T-cell (primary cell): ENCODE measurements at regions not wholly inside any gene's neighbourhood (a gene's known extent, or its start where the extent isn't known, plus 50 kb on each side); places are given as distances from the start of the nearest gene placed in this dataset.

Experiments
- ATAC-seq, 4 experiments: fragments of 200-7000 bp in 3 of 4; fragments of 150-1000 bp in 1 of 4; cut with Tn5 transposase; replicated peaks in 1 of 4; 1 replicate in 3 of 4; 2 replicates in 1 of 4; pipeline ENCODE4 v1.10.0; 2021; ENCODE audit warnings: moderate library complexity in 3 of 4, mild to moderate bottlenecking in 2 of 4, moderate number of reproducible peaks in 1 of 4
- CTCF ChIA-PET, 2 donors: fragments of 300-600 bp; sonication (Branson Sonifier 250); formaldehyde crosslinking; loops; one replicate each; lab custom pipeline; 2022; ENCODE audit warnings: antibody characterized with exemption in 2 of 2; lab: Charles Lee
- POLR2A ChIA-PET, 2 donors: fragments of 300-600 bp; sonication (Branson Sonifier 250); formaldehyde crosslinking; loops; one replicate each; lab custom pipeline; 2022; ENCODE audit warnings: antibody characterized with exemption in 2 of 2; lab: Charles Lee
- DNase-seq, 35 experiments: peaks; one replicate each; pipeline versions ENCODE4 v3.0.0 to v3.0.0-alpha.2; 2013 to 2023
- H3K27ac ChIP-seq: one replicate; pipeline ENCODE4 v1.5.1; 2013; ENCODE audit warnings: low read length
- H3K27me3 ChIP-seq, 2 experiments: replicated peaks in 1 of 2; 1 replicate in 1 of 2; 2 replicates in 1 of 2; pipeline versions ENCODE4 v1.6.1 to v1.7.0; 2013; ENCODE audit warnings: low read length in 1 of 2, mixed read lengths in 1 of 2; ENCODE audit not compliant: control insufficient read depth in 2 of 2, insufficient read depth in 2 of 2; ENCODE audit errors: extremely low read depth in 1 of 2
- H3K36me3 ChIP-seq, 2 donors: 1 replicate in 1 of 2; 2 replicates in 1 of 2; pipeline versions ENCODE4 v1.6.1 to v1.7.0; 2013; ENCODE audit warnings: low read length in 1 of 2; ENCODE audit not compliant: control insufficient read depth in 2 of 2, insufficient read depth in 1 of 2; ENCODE audit errors: extremely low read depth in 1 of 2
- H3K4me1 ChIP-seq, 2 experiments: 1 replicate in 1 of 2; 2 replicates in 1 of 2; pipeline versions ENCODE4 v1.6.1 to v1.7.0; 2013; ENCODE audit warnings: low read length in 2 of 2, mixed read lengths in 1 of 2; ENCODE audit not compliant: insufficient read depth in 2 of 2, control insufficient read depth in 1 of 2; ENCODE audit errors: extremely low read depth in 1 of 2
- H3K4me3 ChIP-seq, 2 donors: 1 replicate in 1 of 2; 2 replicates in 1 of 2; pipeline versions ENCODE4 v1.5.1 to v1.7.0; 2013; ENCODE audit warnings: mild to moderate bottlenecking in 2 of 2, low read length in 1 of 2, moderate library complexity in 1 of 2; ENCODE audit not compliant: control insufficient read depth in 1 of 2; ENCODE audit errors: extremely low read depth in 1 of 2
- H3K9me3 ChIP-seq: 2 replicates; pipeline ENCODE4 v1.7.0; 2013
- H3K27ac Mint-ChIP-seq, 2 donors: one replicate each; pipeline ENCODE4 v1.8.0; 2020 to 2021; ENCODE audit warnings: mild to moderate bottlenecking in 2 of 2, mixed read lengths in 2 of 2
- H3K27me3 Mint-ChIP-seq, 2 donors: one replicate each; pipeline ENCODE4 v1.8.0; 2021 to 2022; ENCODE audit warnings: mixed read lengths in 2 of 2
- H3K36me3 Mint-ChIP-seq: one replicate; pipeline ENCODE4 v1.8.0; 2021; ENCODE audit warnings: mixed read lengths
- H3K4me1 Mint-ChIP-seq, 3 donors: one replicate each; pipeline ENCODE4 v1.8.0; 2020 to 2022; ENCODE audit warnings: mixed read lengths in 3 of 3, mild to moderate bottlenecking in 1 of 3
- H3K4me3 Mint-ChIP-seq, 3 donors: one replicate each; pipeline ENCODE4 v1.8.0; 2020 to 2022; ENCODE audit warnings: mild to moderate bottlenecking in 3 of 3, mixed read lengths in 3 of 3, moderate library complexity in 3 of 3
- H3K9me3 Mint-ChIP-seq, 3 donors: one replicate each; pipeline ENCODE4 v1.8.0; 2020 to 2022; ENCODE audit warnings: mixed read lengths in 3 of 3
- WGBS: methylation state at CpG from one replicate; pipeline ENCODE4 v1.1.5; 2013; ENCODE audit warnings: missing lambda C conversion rate; ENCODE audit not compliant: insufficient coverage; 5-methylcytosine and 5-hydroxymethylcytosine counted together

GRCh38 chr1:81654657-81655056 lies 146.1 kb upstream of the ADGRL2 start:
- CTCF ChIA-PET: no interaction called here
- no peak for ATAC-seq
- H3K36me3 Mint-ChIP-seq: no peaks in the 10 kb centered on the region
- no peaks in the 10 kb centered on the region for H3K9me3 ChIP-seq
- H3K4me3 ChIP-seq: no peak overlapping the region
- H3K27me3 ChIP-seq: no peaks in the 10 kb centered on the region
- H3K4me1 Mint-ChIP-seq: no peaks in the 10 kb centered on the region
- H3K36me3 ChIP-seq: no peaks in the 10 kb centered on the region
- H3K27me3 Mint-ChIP-seq: no peaks in the 10 kb centered on the region
- H3K4me1 ChIP-seq: no peaks in the 10 kb centered on the region
- no peak overlapping the region for H3K27ac Mint-ChIP-seq
- H3K4me3 Mint-ChIP-seq: no peak overlapping the region
- no peak overlapping the region for H3K27ac ChIP-seq
- DNase-seq: no peak
- H3K9me3 Mint-ChIP-seq: peaks cover 0 to 18% (median 16%) of the 10 kb centered on the region in 3 donors
- WGBS: 80% methylated on average over 1 of the region's 3 CpGs
- POLR2A ChIA-PET: no interaction called here

GRCh38 chr1:81654147-81654546 lies 146.6 kb upstream of the ADGRL2 start:
- Histone ChIP-seq H3K4me3 (no peak overlapping the region), H3K4me1 (no peaks in the 10 kb centered on the region), H3K36me3 (no peaks in the 10 kb centered on the region), H3K27me3 (no peaks in the 10 kb centered on the region), H3K9me3 (no peaks in the 10 kb centered on the region), H3K27ac (no peak overlapping the region)
- H3K4me3 Mint-ChIP-seq: no peak overlapping the region
- no peaks in the 10 kb centered on the region for H3K36me3 Mint-ChIP-seq
- H3K27me3 Mint-ChIP-seq: no peaks in the 10 kb centered on the region
- no peak for ATAC-seq
- no peak for DNase-seq
- ChIA-PET CTCF (no interaction called here), POLR2A (no interaction called here)
- 70% methylated on average over 7 of the region's 8 CpGs for WGBS
- peaks cover 0 to 20% (median 17%) of the 10 kb centered on the region in 3 donors for H3K9me3 Mint-ChIP-seq
- no peaks in the 10 kb centered on the region for H3K4me1 Mint-ChIP-seq
- H3K27ac Mint-ChIP-seq: no peak overlapping the region

- Histone ChIP-seq H3K27ac (no peak overlapping the region), H3K27me3 (no peaks in the 10 kb centered on the region), H3K4me1 (no peaks in the 10 kb centered on the region), H3K4me3 (no peak overlapping the region), H3K36me3 (no peaks in the 10 kb centered on the region), H3K9me3 (no peaks in the 10 kb centered on the region)
- ChIA-PET CTCF (no interaction called here), POLR2A (no interaction called here)
- DNase-seq (no peak), ATAC-seq (no peak)
- H3K27ac Mint-ChIP-seq: no peak overlapping the region
- no peak overlapping the region for H3K4me3 Mint-ChIP-seq
- H3K4me1 Mint-ChIP-seq: no peaks in the 10 kb centered on the region
- no peaks in the 10 kb centered on the region for H3K36me3 Mint-ChIP-seq
- H3K9me3 Mint-ChIP-seq: peaks cover 0 to 21% (median 18%) of the 10 kb centered on the region in 3 donors
- H3K27me3 Mint-ChIP-seq: no peaks in the 10 kb centered on the region
Observed at GRCh38 chr1:81650776-81651175, 150.0 kb upstream of the ADGRL2 start.

- Histone ChIP-seq H3K4me1 (no peaks in the 10 kb centered on the region), H3K36me3 (no peaks in the 10 kb centered on the region), H3K4me3 (no peak overlapping the region), H3K27ac (no peak overlapping the region), H3K27me3 (peaks cover 0 to 3% of the 10 kb centered on the region in 2 experiments), H3K9me3 (no peaks in the 10 kb centered on the region)
- no CpG with 5 or more reads among the region's 2 CpGs for WGBS
- Mint-ChIP-seq H3K36me3 (no peaks in the 10 kb centered on the region), H3K27me3 (no peaks in the 10 kb centered on the region), H3K4me3 (no peak overlapping the region), H3K4me1 (peaks cover 0 to 5% (median 0%) of the 10 kb centered on the region in 3 donors), H3K27ac (no peak overlapping the region), H3K9me3 (peaks cover 0 to 21% (median 15%) of the 10 kb centered on the region in 3 donors)
- no peak for ATAC-seq
- ChIA-PET CTCF (no interaction called here), POLR2A (no interaction called here)
- no peak for DNase-seq
Observed at GRCh38 chr1:81635816-81636215, 164.9 kb upstream of the ADGRL2 start.

GRCh38 chr1:81634294-81634693 lies 166.4 kb upstream of the ADGRL2 start:
- peaks cover 0 to 5% (median 0%) of the 10 kb centered on the region in 3 donors for H3K4me1 Mint-ChIP-seq

GRCh38 chr1:81619156-81619555 lies 181.6 kb upstream of the ADGRL2 start:
- Histone ChIP-seq H3K4me1 (no peaks in the 10 kb centered on the region), H3K27ac (no peak overlapping the region), H3K27me3 (no peaks in the 10 kb centered on the region), H3K9me3 (no peaks in the 10 kb centered on the region), H3K36me3 (no peaks in the 10 kb centered on the region), H3K4me3 (no peak overlapping the region)
- H3K27ac Mint-ChIP-seq: no peak overlapping the region
- H3K36me3 Mint-ChIP-seq: no peaks in the 10 kb centered on the region
- peaks cover 3 to 17% (median 9%) of the 10 kb centered on the region in 3 donors for H3K9me3 Mint-ChIP-seq
- DNase-seq (no peak), ATAC-seq (no peak)
- no peaks in the 10 kb centered on the region for H3K27me3 Mint-ChIP-seq
- H3K4me1 Mint-ChIP-seq: no peaks in the 10 kb centered on the region
- CTCF ChIA-PET: no interaction called here
- WGBS: 85% methylated on average over 2 of the region's 3 CpGs
- POLR2A ChIA-PET: no interaction called here
- H3K4me3 Mint-ChIP-seq: no peak overlapping the region

More at GRCh38 chr1:81634294-81634693, 166.4 kb upstream of the ADGRL2 start:
- H3K4me1 ChIP-seq: no peaks in the 10 kb centered on the region
- ChIA-PET POLR2A (no interaction called here), CTCF (no interaction called here)
- no peaks in the 10 kb centered on the region for H3K9me3 ChIP-seq
- H3K27me3 ChIP-seq: peaks cover 0 to 3% of the 10 kb centered on the region in 2 experiments
- H3K36me3 Mint-ChIP-seq: no peaks in the 10 kb centered on the region
- no peak overlapping the region for H3K4me3 Mint-ChIP-seq
- DNase-seq (no peak), ATAC-seq (no peak)
- 88% methylated on average over 4 of the region's 6 CpGs for WGBS
- no peaks in the 10 kb centered on the region for H3K36me3 ChIP-seq
- H3K27ac Mint-ChIP-seq: no peak overlapping the region
- H3K27me3 Mint-ChIP-seq: no peaks in the 10 kb centered on the region
- peaks cover 0 to 15% (median 14%) of the 10 kb centered on the region in 3 donors for H3K9me3 Mint-ChIP-seq
- H3K27ac ChIP-seq: no peak overlapping the region
- H3K4me3 ChIP-seq: no peak overlapping the region

GRCh38 chr1:81618376-81618775 lies 182.4 kb upstream of the ADGRL2 start:
- Histone ChIP-seq H3K9me3 (no peaks in the 10 kb centered on the region), H3K4me3 (no peak overlapping the region), H3K4me1 (no peaks in the 10 kb centered on the region), H3K27ac (no peak overlapping the region), H3K36me3 (no peaks in the 10 kb centered on the region), H3K27me3 (no peaks in the 10 kb centered on the region)
- CTCF ChIA-PET: no interaction called here
- ATAC-seq (no peak), DNase-seq (no peak)
- H3K4me1 Mint-ChIP-seq: no peaks in the 10 kb centered on the region
- H3K27ac Mint-ChIP-seq: no peak overlapping the region
- H3K27me3 Mint-ChIP-seq: no peaks in the 10 kb centered on the region
- H3K36me3 Mint-ChIP-seq: no peaks in the 10 kb centered on the region
- peaks cover 3 to 18% (median 12%) of the 10 kb centered on the region in 3 donors for H3K9me3 Mint-ChIP-seq
- POLR2A ChIA-PET: no interaction called here
- H3K4me3 Mint-ChIP-seq: no peak overlapping the region
